ENCODE measurements at regions not wholly inside any gene's neighbourhood (a gene's known extent, or its start where the extent isn't known, plus 50 kb on each side); places are given as distances from the start of the nearest gene placed in this dataset.

GRCh38 chr2:38127277-38127676, 51.3 kb upstream of the CYP1B1 start:
- ATAC-seq: no peak
- no peaks in the 10 kb centered on the region for H3K4me1 ChIP-seq (ENCODE audit: control insufficient read depth, insufficient read depth, low read length)
- H3K4me3 ChIP-seq (ENCODE audit: low read length): no peak overlapping the region
- H3K27ac ChIP-seq (ENCODE audit: low read length): no peak overlapping the region
- H3K27me3 ChIP-seq (ENCODE audit: control insufficient read depth, insufficient read depth): no peaks in the 10 kb centered on the region
- intact Hi-C loops (cut with DNase I): no loop called here
- H3K9me3 ChIP-seq (ENCODE audit: control insufficient read depth, low read length): no peaks in the 10 kb centered on the region
- DNase-seq: no peak

- 42% methylated on average over 3 of the region's 3 CpGs for WGBS
- DNase-seq (no peak), ATAC-seq (no peak)
- Histone ChIP-seq H3K4me1 (ENCODE audit: control insufficient read depth, insufficient read depth, low read length) (no peaks in the 10 kb centered on the region), H3K9me3 (ENCODE audit: control insufficient read depth, low read length) (no peaks in the 10 kb centered on the region), H3K27ac (ENCODE audit: low read length) (no peak overlapping the region), H3K4me3 (ENCODE audit: low read length) (no peak overlapping the region), H3K27me3 (ENCODE audit: control insufficient read depth, insufficient read depth) (no peaks in the 10 kb centered on the region)
- intact Hi-C loops (cut with DNase I): no loop called here
Measured at GRCh38 chr2:38125842-38126241, 49.9 kb upstream of the CYP1B1 start.
